ENCODE measurements at regions not wholly inside any gene's neighbourhood (a gene's known extent, or its start where the extent isn't known, plus 50 kb on each side); places are given as distances from the start of the nearest gene placed in this dataset.

- H4K91ac ChIP-seq (ENCODE audit: insufficient read length, low read depth, low read length): no peak overlapping the region
- H3K4me2 ChIP-seq (ENCODE audit: insufficient read depth, insufficient read length, low read length): no peak overlapping the region
Measured at GRCh38 chr12:74129702-74130101, 407.9 kb upstream of the ATXN7L3B start.

More at GRCh38 chr12:74129702-74130101, 407.9 kb upstream of the ATXN7L3B start:
- DNase-seq: no peak
- Histone ChIP-seq H3K4ac (ENCODE audit: low read depth, low read length) (no peak overlapping the region), H3K23me2 (ENCODE audit: insufficient read length, low read depth, low read length, poor library complexity, severe bottlenecking) (no peaks in the 10 kb centered on the region), H3K27ac (ENCODE audit: insufficient read length, low read depth, low read length) (no peak overlapping the region), H2BK12ac (ENCODE audit: insufficient read length, low read depth, low read length) (no peak overlapping the region), H3K27me3 (ENCODE audit: insufficient read depth, low read length) (no peaks in the 10 kb centered on the region), H3K4me1 (ENCODE audit: insufficient read depth, low read length) (no peaks in the 10 kb centered on the region), H4K5ac (ENCODE audit: insufficient read length, low read depth, low read length) (no peak overlapping the region), H3T11ph (ENCODE audit: low read length) (no peak overlapping the region), H3K79me2 (ENCODE audit: insufficient read depth, low read length) (no peaks in the 10 kb centered on the region), H4K8ac (replicated peaks; ENCODE audit: insufficient read length, low read depth, low read length) (no peak overlapping the region), H4K20me1 (ENCODE audit: control insufficient read depth, insufficient read depth, insufficient read length) (no peaks in the 10 kb centered on the region), H3K14ac (ENCODE audit: insufficient read depth, low read length) (no peak overlapping the region), H3K9me3 (ENCODE audit: control insufficient read depth, low read depth, low read length) (no peaks in the 10 kb centered on the region), H2AK5ac (ENCODE audit: insufficient read length, low read length) (no peak overlapping the region), H2AFZ (ENCODE audit: low read length) (no peak overlapping the region), H3K79me1 (ENCODE audit: insufficient read depth, low read depth, low read length, poor library complexity, severe bottlenecking) (no peaks in the 10 kb centered on the region), H3K9ac (ENCODE audit: extremely low read depth, insufficient read length, low read length) (no peak overlapping the region), H2BK120ac (ENCODE audit: low read depth, low read length, poor library complexity, severe bottlenecking) (no peak overlapping the region), H2BK20ac (ENCODE audit: low read depth, low read length, poor library complexity, severe bottlenecking) (no peak overlapping the region), H3K23ac (ENCODE audit: insufficient read length, low read depth, low read length) (no peak overlapping the region), H2BK15ac (ENCODE audit: low read depth, low read length) (no peak overlapping the region), H3K56ac (ENCODE audit: insufficient read length, low read depth, low read length) (no peak overlapping the region), H2BK5ac (ENCODE audit: insufficient read length, low read length) (no peak overlapping the region), H3K18ac (ENCODE audit: insufficient read length, low read depth, low read length) (no peak overlapping the region)
- H3K9me3 Mint-ChIP-seq: peaks cover 0 to 4% of the 10 kb centered on the region in 2 experiments; a peak in 2 of 5 replicates
- H3K4me1 Mint-ChIP-seq: no peaks in the 10 kb centered on the region
- H3K27me3 Mint-ChIP-seq (ENCODE audit: low read depth): no peaks in the 10 kb centered on the region
- no peak overlapping the region for H3K4me3 Mint-ChIP-seq
- H3K27ac Mint-ChIP-seq: no peak overlapping the region
- WGBS (ENCODE audit: extremely low coverage, insufficient read length, low lambda C conversion rate): no CpG with 5 or more reads among the region's 2 CpGs
- no peak for TF ChIP-seq CTCF (conservative IDR thresholded peaks at IDR 0.05)
- peaks cover 0 to 4% (median 0%) of the 10 kb centered on the region in 3 experiments; a peak in 1 of 7 replicates for H3K36me3 Mint-ChIP-seq (ENCODE audit: insufficient read depth in 1 of 3, low read depth in 3 of 3)

Data from H9 (cell line).